Right kidney (tissue), 1 donor: ENCODE measurements at regions not wholly inside any gene's neighbourhood (a gene's known extent, or its start where the extent isn't known, plus 50 kb on each side); places are given as distances from the start of the nearest gene placed in this dataset.
A peak's percentile ranks its signal among the peaks of the same experiment; 100 is the strongest.

Experiments
- DNase-seq: peaks from one replicate; pipeline ENCODE4 v3.0.0-alpha.2; 2016

DNA sequence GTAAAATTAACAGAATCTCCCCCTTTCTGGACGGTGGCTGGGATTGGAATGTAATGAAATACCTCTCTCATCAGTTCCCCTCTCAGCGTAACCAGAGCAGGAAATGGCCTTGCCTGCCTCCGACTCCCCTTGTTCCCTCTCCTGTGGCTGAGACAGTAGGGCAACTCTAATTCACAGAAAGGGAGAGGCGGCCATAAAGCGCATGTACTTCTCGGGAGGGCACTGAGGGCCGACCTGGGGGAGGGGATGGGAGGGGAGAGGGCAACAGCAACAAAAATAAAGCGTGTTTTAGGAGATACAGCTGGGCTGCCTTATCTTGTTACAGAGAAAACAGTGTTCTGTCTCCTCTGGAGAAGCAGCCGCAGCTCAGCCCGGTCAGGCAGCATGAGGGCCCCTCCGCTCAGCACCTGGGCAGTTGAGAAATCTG lies 783.3 kb upstream of the ARRDC4 start:
- DNase-seq: peak; percentile 59

DNA sequence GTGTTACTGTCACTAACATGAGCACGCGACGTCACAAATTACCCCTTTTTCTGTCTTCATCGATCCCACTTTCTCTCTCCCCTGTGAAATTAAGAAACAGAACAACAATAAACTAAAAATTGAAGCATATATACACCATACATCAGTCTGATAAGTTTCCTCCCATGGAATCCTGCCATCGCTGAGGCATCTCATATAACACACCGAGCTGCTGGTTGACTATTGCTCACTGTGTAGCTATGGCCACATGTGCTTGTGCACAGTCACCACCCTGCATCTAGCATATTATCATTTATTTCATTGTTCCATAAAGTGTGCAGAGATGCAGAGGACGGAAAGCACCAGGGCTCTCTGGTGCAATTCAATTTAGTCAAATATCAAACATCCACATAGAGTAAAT lies 777.9 kb upstream of the ARRDC4 start:
- no peak for DNase-seq

DNA sequence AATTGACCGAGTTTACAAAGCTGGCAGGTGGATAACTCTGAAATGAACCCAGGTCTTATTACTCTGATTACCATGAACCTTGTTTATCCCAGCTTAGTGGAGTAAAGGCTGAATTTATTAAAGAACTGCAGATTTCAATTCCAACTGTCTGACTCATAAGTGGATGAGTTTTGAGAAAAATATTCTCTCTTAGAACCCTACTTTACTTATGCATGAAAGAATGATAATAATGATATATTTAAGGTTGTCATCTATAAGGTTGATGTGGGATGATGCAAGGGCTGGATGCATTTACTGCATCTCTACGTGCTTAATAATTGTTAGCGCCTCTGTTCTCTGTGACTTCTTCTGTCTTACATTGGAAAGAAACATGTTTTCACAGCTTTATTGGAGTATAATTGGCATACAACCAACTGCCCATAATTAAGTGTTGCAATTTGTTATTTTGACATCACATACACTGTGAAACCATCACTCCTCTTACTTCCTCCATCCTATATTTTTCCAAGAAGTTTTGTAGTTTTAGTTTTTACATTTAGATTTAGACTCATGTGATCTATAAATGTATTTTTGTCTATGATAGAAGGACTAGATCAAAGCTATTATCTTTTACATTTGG lies 771.2 kb upstream of the ARRDC4 start:
- DNase-seq: no peak

DNA sequence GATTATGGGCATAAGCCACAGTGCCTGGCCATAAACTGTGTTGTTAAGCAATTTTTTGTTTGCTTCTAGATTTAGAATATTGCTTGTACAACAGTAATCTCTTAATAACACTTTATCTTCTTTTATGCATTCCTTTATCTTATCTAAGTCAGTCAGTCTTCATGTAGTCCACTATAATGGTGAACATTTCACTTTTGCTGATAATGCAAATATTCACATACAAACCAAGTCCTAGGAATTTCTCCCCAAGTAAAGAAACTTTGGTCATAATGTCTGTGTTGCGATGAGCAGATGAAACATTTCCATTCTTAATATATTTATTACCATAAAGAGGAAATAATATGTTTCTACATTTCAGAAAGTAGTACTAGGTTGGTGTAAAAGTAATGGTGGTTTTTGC lies 765.8 kb upstream of the ARRDC4 start:
- DNase-seq: no peak

DNA sequence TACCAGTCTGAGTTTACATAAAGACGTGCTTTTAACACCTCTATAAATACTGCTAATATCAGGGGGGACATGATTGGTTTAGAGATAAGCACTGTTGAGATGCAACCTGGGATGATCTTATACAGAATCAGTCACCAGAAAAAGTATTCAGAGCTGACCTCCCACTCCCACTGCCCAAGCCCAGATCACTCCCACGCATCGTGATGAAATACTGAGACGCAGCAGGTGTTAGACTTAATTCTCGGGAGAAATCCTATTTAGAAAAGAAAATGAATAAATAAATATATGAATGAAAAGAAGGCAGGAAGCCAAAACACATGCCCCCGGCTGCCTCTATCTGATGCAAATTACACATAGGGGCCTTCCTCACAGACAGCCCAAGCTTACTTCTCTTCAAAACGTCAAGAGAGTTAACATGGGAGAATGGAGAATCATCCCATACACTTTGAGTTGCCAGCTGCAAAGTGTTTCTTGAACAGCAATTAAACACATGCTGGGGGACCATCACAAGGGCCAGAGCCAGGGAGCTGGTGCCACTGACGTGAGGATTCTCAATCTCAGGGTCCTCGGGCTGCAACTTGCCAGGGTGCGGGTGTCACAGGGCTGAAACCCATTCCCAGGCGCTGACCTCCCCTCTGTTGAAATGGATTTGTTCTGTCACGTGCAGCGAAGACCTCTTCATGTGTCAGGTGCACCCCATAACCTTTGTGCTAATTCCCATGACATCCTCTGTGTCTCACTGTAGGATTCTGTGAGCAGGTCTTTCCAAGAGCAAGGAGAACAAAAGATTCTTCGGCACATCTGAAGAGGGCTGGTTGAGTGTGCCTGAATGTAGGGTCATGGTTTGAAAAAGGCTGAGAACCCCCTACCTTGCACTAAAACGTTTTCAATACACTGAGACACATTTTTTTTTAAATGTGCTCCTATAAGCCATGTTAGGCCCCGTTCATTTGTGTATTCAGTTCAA lies 764.2 kb upstream of the ARRDC4 start:
- peak; percentile 27 for DNase-seq

DNA sequence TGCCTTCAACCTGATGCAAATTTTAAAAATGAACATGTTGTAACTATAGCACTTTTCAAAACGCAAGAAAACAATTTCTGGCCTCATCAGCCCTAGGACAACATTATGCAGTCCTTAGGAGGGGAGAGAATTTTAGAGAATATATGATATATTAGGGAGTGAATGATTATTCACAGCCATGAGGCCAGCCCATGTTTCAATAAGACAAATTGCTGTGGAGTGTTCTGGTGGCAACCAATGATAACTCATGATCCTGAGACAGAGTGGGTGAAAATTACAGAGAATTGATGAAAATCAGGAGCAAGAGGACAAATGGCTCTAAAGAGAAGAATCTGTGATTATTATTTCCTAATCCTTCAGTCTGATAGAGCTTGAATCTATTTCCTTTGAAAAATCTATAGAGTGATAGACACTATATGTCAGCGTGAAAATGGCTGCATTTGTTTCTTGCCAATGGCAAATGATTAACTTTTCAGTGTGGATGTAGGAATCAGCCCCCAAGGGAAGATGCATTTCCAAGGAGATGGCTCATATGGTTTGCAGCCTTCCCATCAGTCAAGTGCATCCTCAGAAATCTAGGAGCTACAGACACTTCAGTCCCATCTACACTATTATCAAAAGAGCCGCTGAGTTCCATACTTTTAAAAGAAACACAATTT lies 761.0 kb upstream of the ARRDC4 start:
- no peak for DNase-seq

DNA sequence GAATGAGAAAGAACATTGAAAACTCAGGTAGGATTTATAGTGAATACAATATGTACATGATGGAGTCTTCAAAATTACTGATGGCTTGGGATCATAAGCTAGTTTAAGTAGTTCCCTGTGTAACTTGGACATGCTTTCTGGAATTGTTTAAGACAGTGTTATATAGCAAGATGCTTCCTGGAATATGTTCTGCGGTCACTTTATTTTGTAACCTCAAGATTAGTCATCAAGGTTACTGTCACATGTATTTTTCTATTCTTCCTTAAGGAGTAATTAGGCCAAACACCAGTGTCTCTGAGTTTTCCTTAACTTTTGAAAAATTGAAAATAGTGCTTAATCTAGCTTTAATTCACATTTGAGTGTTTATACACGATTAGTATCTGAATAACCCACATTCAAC lies 760.3 kb upstream of the ARRDC4 start:
- DNase-seq: no peak

DNA sequence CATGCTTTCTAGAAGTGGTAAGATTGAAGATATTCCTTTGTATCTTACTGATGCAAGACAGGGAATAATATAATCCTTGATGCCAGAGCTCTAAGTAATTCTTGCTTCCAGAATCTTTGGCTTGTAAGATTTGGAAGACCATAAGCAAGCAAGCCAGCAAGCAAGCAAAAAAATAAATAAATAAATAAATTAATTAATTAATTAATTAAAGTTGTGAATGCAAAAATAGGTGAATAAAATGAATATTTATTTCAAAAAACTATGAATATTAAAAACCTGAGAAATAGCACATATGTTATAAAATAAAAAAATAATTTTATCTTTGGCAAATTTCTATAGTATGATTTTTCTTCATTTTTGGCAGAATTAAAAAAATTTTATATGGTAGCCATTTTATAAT lies 750.2 kb upstream of the ARRDC4 start:
- no peak for DNase-seq

DNA sequence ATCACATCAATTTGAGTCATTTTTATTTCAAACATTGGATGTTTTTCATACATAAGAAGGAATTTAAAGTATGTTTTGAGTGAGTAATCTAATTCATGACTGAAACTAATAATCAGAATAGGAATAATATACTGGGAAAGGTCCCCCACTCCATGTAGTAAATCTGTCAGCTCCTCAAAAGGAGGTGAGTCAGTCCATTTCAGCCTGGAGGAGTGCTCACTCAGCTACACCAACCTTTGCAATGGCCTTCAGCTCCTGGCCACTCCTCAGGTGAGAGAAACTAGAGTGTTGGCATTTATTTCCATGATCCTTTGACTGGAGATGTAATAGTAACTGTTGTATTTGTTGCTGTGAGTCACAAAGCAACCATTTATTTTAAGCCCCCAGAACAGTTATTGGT lies 744.9 kb upstream of the ARRDC4 start:
- no peak for DNase-seq

DNA sequence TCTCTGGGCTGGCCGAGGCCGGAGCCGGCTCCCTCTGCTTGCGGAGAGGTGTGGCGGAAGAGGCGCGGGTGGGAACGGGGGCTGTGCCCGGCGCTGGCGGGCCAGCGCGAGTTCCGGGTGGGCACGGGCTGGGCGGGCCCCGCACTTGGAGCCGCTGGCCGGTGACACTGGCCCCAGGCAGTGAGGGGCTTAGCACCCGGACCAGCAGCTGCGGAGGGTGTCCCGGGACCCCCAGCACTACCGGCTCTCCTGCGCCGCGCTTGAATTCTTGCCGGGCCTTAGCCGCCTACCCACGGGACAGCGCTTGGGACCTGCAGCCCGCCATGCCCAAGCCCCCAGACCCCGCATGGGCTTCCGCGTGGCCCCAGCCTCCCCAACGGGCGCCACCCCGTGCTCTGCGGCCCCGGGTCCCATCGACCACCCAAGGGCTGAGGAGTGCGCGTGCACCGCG lies 736.3 kb upstream of the ARRDC4 start:
- DNase-seq: no peak

DNA sequence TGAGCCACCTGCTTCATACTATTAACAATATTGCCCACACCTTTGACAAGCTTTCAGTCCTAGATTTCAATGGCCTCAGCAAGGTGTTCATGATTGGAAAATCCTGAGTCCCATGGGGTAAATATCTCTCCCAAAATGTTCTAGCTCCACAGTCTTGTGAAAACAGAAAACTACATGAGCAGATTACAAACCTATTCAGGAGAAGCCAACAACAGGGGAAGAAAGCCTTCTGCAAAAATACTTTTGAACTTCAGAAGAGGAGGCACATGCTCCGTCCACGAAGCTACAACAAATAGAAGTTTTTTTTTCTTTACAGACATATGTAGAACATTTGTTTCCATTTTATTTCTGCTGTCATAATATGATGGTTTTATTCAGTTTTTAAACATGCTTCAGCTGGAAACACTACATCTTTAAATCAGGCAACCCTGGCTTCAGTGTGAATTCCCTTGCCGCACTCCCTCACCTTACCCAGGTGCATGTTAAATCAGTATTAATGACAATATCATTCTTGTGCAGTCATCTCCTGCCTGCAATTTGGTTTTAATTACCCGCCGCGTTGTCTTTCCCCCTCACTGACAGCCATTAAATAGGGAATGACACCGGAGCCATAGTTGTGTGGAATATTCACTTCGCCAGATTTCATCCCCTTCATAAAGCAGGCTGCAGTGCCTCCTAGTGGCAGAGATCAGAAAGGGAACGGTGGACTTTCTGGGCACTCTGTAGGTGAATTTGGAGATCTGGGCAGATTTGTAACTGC lies 725.5 kb upstream of the ARRDC4 start:
- peak; percentile 77 for DNase-seq

DNA sequence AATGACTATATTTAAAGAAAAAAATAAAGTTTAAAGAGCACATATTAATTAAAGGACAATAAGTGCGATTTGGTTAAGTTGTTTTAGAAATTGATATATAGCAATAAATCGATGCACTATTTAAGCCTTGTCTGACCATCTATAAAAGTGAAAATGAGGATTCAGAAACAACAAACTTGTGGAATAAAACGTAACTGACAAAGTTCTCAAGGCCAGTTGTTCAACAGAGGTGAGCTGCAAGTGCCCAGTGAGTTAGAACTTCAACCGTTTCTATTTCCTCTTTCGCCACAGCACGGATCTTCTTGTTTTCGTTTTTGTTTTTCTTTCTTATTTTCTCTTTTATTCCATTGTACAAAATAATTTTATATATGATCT lies 724.9 kb upstream of the ARRDC4 start:
- DNase-seq: no peak

DNA sequence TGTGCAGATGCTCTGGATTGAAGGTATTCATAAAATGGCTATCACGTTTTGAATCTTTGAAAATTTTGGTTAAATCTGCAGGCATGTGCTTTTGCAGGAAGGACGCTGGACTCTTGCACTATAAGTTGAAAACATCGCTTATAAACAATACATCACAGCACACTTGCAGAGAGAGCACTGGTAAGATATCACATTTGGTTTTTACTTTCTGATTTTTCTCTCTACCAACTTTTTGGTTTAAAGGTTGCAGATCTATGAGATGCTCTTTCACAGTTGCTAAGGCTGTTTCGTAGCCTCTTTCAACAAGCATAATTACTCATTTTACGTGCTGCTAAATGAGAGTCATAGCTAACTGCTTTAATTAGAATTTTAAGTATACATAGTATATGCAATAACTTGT lies 724.4 kb upstream of the ARRDC4 start:
- DNase-seq: peak; percentile 35

DNA sequence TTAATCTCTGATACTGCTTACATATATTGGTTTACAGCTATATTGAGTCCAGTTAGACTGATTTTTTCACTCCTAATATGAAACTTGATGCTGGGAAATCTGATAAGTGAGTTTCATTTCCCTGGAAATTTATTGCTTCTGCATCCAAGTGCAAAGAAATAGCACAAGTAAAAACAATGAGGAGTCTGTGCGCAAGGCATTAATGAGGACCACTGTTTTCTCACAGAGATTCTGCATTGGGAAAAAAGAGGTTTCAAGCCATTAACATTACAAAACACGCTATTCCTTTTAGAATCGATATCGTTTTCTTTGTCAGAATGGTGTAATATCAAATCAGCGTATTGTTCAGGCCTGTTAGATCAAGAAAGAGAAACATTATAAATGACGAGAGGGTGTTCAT lies 723.3 kb upstream of the ARRDC4 start:
- DNase-seq: peak; percentile 48

DNA sequence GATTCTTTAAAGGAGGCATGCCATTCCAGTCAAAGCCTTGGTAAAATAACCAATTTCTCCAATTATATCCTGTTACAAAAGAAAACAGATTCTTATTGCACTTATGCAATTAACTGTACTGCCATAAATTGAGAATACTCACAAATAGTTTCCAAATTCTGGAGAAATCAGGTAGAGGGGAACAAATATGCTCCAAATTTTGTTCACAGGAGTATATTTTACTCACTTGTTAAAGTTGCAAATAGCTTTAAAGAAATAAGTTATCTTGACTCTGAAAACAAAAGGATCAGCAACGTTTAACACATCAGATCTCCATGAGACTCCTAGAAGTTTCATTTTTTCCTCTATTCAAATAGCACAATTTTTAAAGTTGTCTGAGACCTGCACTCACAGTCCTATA lies 712.1 kb upstream of the ARRDC4 start:
- no peak for DNase-seq

DNA sequence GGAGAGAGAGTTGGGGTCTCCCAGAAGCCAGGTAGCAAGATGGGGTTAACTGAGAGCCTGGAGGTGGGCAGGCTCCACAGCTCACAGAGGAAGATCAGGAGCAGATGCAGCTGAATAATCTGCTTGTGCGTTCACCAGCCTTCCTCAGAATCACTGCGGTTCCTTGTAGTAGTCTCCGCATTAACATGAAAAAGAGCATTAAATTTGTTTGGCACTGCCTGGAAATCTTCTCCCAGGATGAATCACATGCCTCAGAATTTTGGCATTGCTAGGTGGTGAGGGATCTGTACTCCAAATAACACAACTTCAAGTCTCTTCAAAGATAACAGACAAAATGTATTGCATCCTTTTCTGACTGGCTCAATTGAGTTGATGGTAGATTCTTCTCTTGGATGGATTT lies 700.6 kb upstream of the ARRDC4 start:
- no peak for DNase-seq

DNA sequence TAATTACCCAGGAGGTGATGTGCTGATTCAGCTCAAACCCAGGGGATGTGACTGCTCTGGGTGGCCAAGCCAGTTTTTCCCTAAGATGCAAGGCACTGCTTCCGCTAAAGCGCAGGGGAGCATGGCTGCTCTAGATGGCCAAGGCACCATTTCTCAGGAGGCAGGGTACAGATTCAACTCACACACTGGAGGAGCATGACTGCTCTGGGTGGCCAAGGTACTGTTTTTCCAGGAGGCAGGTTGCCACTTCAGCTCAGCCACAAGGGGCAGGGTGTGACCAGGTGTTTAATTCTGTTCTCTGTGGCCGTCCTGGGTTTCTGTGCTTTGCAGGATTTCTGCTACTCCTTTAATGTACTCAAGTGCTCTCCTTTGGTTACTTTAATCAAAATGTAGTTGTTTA lies 659.3 kb upstream of the ARRDC4 start:
- DNase-seq: no peak

DNA sequence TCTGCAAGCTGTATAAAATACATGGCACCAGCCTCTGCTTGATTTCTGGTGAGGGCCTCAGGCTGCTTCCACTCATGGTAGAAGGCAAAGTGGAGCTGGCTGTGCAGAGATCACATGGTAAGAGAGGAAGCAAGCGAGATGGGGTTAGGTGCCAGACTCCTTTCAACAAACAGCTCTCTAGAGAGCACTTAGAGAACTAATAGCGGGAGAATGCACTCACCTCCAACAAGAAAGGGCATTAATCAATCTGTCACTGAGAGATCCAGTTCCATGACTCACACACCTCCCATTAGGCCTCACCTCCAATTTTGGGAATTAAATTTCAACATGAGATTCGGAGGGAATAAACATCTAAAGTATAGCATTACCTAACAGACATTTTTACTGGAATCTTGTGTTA lies 644.1 kb upstream of the ARRDC4 start:
- DNase-seq: no peak

DNA sequence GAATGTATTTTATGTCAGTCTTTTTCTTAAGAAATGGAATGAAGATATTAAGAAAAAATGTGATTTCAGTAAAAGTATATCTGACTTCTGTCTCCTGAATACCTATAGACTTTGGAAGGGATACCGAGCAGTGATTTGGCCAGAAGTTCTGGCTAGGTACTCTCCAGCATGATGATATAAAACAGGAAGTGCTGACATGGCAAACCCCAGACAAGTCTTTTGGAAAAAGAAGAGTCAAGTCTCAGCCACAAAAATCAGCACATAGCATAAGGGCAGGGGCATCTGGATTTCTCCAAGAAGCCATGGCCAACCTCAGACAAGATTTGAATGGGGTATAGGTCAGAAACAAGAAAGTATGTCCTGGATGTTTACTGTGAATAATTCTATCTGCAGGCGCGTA lies 643.3 kb upstream of the ARRDC4 start:
- DNase-seq: no peak

DNA sequence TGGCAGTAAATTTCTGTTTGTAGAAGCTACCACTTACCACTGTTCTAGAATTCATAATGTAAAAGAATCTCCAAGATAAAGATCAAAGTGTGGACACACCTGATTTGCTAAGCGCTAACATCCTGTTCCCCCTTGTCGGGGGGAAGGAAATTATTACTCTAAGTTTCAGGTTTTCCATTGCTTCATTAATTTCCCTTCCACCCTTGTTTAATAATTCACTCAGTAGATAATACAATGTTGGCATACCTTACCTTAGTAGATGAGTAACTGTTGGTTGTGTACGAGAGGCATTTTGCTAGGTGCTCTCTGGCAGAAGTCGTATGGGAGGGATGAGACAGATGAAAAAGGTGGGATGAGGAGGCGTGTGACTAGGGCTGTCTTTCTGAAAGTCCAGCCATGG lies 641.2 kb upstream of the ARRDC4 start:
- DNase-seq: no peak

DNA sequence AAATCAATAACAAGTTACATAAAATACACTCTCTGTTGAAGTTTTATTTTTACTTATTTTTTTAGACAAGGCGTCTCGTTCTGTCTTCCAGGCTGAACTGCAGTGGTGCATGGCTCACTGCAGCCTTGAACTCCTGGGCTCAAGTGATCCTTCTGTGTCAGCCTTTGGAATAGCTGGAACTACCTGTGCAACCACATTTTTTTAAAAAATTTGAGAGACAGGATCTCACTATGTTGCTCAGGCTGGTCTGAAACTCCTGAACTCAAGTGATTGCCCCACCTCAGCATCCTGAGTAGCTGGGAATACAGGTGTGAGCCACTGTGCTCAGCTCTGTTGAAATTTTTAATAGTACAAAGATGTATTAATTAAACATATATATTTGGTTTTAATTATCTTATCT lies 614.3 kb upstream of the ARRDC4 start:
- DNase-seq: no peak

DNA sequence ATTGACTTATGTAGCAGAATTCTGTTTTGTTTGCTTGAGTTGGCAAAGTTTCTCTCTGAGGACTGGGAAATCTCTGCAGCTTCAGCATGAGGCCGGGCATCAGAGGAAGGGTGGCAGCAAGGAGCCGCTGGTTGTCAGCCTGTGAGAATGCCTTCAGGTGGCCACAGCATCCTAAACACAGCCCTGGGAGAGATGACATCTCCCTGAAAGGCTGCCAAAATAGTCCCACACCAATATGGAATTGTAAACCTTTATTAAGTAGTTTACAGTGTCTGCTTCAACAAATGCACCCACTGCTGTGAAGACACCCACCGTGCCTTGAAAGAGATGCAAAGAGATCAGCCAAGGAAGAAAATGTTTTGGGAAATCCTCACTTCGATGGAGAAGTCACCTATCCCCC lies 609.7 kb upstream of the ARRDC4 start:
- no peak for DNase-seq

DNA sequence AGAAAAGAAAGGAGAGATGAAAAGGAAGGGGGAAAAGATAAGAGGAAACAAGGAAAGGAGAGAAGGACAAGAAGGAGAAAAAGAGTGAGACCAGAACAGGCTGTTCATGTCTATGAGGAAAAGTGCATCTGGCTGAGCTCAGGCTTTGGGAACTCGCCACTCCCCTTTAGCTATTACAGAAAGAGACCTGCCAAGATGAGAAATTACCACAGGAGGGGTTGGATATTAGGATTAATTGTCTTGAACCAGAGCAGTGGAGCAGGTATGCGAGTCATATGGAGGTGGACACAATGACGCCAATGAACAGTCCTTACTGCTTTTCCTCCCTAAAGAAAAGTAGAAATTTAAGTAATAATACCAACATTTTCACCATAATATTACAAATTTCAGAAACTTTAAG lies 577.0 kb upstream of the ARRDC4 start:
- no peak for DNase-seq
